Brain microvascular endothelial cell (primary cell): ENCODE measurements at regions not wholly inside any gene's neighbourhood (a gene's known extent, or its start where the extent isn't known, plus 50 kb on each side); places are given as distances from the start of the nearest gene placed in this dataset.

Source experiments
- DNase-seq: peaks from one replicate; pipeline ENCODE4 v3.0.0-alpha.2; 2020
- H3K27ac ChIP-seq: fragments of 250-450 bp; sonication (Bioruptor Pico); 2 replicates; pipeline ENCODE4 v1.5.1; 2020; ENCODE audit warnings: mild to moderate bottlenecking, moderate library complexity
- H3K27me3 ChIP-seq: fragments of 250-450 bp; sonication (Bioruptor Pico); replicated peaks from 2 replicates; pipeline ENCODE4 v1.5.1; 2020; ENCODE audit warnings: mild to moderate bottlenecking
- H3K36me3 ChIP-seq: fragments of 250-450 bp; sonication (Bioruptor Pico); replicated peaks from 2 replicates; pipeline ENCODE4 v1.5.1; 2020; ENCODE audit warnings: mild to moderate bottlenecking
- H3K4me3 ChIP-seq: 2 replicates; pipeline ENCODE4 v1.5.1; 2011; ENCODE audit warnings: low read depth, mild to moderate bottlenecking, control low read depth, low read length, moderate library complexity
- CTCF ChIP-seq: IDR thresholded peaks from 2 replicates; pipeline ENCODE4 v1.5.1; 2011; ENCODE audit warnings: low read depth, mild to moderate bottlenecking, moderate library complexity, low read length, control low read depth, inconsistent platforms; ENCODE audit errors: missing control alignments
- in situ Hi-C: cut with HindIII; loops from 2 replicates; pipeline ENCODE4 v1.10.0; 2017; ENCODE audit warnings: low sequenced_read_pairs, low pct_ligation_motif_present

GRCh38 chr11:15326520-15326919 is 211.8 kb downstream of the INSC start:
- DNase-seq = no peak
- Histone ChIP-seq H3K27me3 (no peaks in the 10 kb centered on the region), H3K4me3 (no peak overlapping the region), H3K27ac (no peak overlapping the region), H3K36me3 (no peaks in the 10 kb centered on the region)
- no peak for TF ChIP-seq CTCF
- in situ Hi-C loops = no loop called here

DNA sequence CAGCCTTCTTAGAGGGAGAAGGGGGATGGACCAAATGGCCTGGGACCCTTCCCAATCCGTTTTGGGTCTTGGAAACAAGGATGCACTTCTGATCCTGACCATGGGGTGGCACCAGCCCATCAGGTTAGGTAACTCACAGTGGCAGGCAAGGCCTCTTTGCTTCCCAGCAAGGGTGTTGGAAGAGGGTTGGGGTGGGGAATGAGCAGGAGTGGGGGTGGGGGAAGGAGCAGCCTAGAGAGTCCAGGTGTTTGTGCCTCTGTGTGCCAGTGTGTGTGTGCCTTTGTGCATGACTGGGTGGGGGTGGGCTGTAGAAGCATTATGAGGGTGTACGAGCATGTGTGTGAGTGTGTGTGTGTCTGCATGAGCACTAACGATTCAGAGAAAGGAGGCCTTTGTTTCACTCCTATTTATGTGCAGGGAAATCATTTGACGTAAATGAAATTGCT is 213.1 kb downstream of the INSC start:
- in situ Hi-C loops = no loop called here
- H3K36me3 ChIP-seq = no peaks in the 10 kb centered on the region
- H3K27ac ChIP-seq = no peak overlapping the region
- no peaks in the 10 kb centered on the region for H3K27me3 ChIP-seq
- TF ChIP-seq CTCF = peak; percentile 82
- DNase-seq = peak; percentile 32
- no peak overlapping the region for H3K4me3 ChIP-seq

DNA sequence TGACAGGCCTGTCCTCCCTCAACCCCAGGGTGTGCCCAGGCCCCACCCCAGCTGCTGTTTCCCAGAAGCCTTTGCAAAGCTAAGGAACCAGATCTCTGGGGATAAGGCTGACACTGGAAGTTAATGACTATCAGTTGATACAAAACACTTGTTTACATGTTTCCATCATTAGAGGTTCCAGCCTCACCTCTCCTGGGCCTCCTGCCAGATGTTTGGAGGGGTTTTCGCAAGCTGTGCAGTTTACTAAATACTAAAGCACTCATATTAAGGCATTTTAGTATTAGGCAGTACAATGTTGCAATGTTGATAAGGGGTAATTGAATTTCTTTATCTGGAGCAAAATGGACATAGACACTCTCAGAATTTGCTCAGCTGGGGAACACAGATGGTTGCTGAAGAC is 218.7 kb downstream of the INSC start:
- no peak for TF ChIP-seq CTCF
- H3K36me3 ChIP-seq = no peaks in the 10 kb centered on the region
- no peaks in the 10 kb centered on the region for H3K27me3 ChIP-seq
- in situ Hi-C loops = no loop called here
- DNase-seq = no peak
- no peak overlapping the region for H3K4me3 ChIP-seq
- H3K27ac ChIP-seq = no peak overlapping the region

GRCh38 chr11:15334766-15335165 is 220.0 kb downstream of the INSC start:
- H3K4me3 ChIP-seq = no peak overlapping the region
- DNase-seq = no peak
- no peaks in the 10 kb centered on the region for H3K36me3 ChIP-seq
- no peak for TF ChIP-seq CTCF
- in situ Hi-C loops = no loop called here
- H3K27ac ChIP-seq = no peak overlapping the region
- H3K27me3 ChIP-seq = no peaks in the 10 kb centered on the region

- Histone ChIP-seq H3K27ac (no peak overlapping the region), H3K4me3 (no peak overlapping the region), H3K36me3 (no peaks in the 10 kb centered on the region), H3K27me3 (no peaks in the 10 kb centered on the region)
- no peak for TF ChIP-seq CTCF
- no peak for DNase-seq
- in situ Hi-C loops = no loop called here
Observed at GRCh38 chr11:15336021-15336420, 221.3 kb downstream of the INSC start.

DNA sequence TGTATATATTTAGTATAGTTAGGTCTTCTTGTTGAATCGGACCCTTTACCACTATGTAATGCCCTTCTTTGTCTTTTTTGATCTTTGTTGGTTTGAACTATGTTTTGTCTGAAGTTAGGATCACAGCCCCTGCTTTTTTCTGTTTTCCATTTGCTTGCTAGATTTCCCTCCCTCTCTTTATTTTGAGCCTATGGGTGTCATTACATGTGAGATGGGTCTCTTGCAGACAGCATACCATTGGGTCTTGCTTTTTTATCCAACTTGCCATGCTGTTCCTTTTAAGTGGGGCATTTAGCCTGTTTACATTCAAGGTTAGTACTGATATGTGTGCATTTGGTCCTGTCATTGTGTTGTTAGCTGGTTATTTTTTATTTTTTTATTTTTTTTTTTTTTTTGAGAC is 224.6 kb downstream of the INSC start:
- TF ChIP-seq CTCF = no peak
- Histone ChIP-seq H3K36me3 (no peaks in the 10 kb centered on the region), H3K27me3 (no peaks in the 10 kb centered on the region), H3K27ac (no peak overlapping the region), H3K4me3 (no peak overlapping the region)
- in situ Hi-C loops = no loop called here
- DNase-seq = no peak
